ENCODE measurements at regions not wholly inside any gene's neighbourhood (a gene's known extent, or its start where the extent isn't known, plus 50 kb on each side); places are given as distances from the start of the nearest gene placed in this dataset.

- TF ChIP-seq SNIP1 (IDR thresholded peaks at IDR 0.05; ENCODE audit: low read depth) = no peak
- TF ChIP-seq ZNF431 (CRISPR knock-in tag; IDR thresholded peaks at IDR 0.05) = no peak
- TF ChIP-seq ZNF318 (IDR thresholded peaks at IDR 0.05; ENCODE audit: borderline replicate concordance in 1 of 2, low read depth in 1 of 2) = no peak
- no peak for TF ChIP-seq RNF219 (CRISPR knock-in tag; IDR thresholded peaks at IDR 0.05)
- TF ChIP-seq ZNF589 (CRISPR knock-in tag; IDR thresholded peaks at IDR 0.05; ENCODE audit: low read depth) = no peak
- no peak for TF ChIP-seq SAFB2 (IDR thresholded peaks at IDR 0.05; ENCODE audit: borderline replicate concordance, low read depth, low read length, severe bottlenecking)
- no peak for TF ChIP-seq ZNF699 (CRISPR knock-in tag; IDR thresholded peaks at IDR 0.05; ENCODE audit: insufficient replicate concordance)
- no peak for TF ChIP-seq ZNF174 (CRISPR knock-in tag; IDR thresholded peaks at IDR 0.05)
- no peak for TF ChIP-seq MCM2 (IDR thresholded peaks at IDR 0.05; ENCODE audit: low read depth)
- TF ChIP-seq RBFOX2 (IDR thresholded peaks at IDR 0.05; ENCODE audit: low read depth, low read length) = peak; percentile 59
- peak; percentile 95 to 99 (median 95) for TF ChIP-seq CTCF (IDR thresholded peaks at IDR 0.05 in 2 of 3, conservative IDR thresholded peaks at IDR 0.05 in 1 of 3; ENCODE audit: insufficient read depth in 2 of 3, low read depth in 1 of 3, low read length in 3 of 3)
- TF ChIP-seq CREM (IDR thresholded peaks at IDR 0.05; ENCODE audit: low read depth) = peak; percentile 70; the same call in 1 of the 2 replicates
- no peak for TF ChIP-seq ZNF511 (CRISPR knock-in tag; IDR thresholded peaks at IDR 0.05)
- TF ChIP-seq ZC3H8 (IDR thresholded peaks at IDR 0.05) = no peak; the same call in 1 of the 2 replicates
Measured at GRCh38 chr22:19641254-19641982, 72.9 kb upstream of the SEPTIN5 start (continued).
